Uterus (tissue), 3 donors: ENCODE measurements at regions not wholly inside any gene's neighbourhood (a gene's known extent, or its start where the extent isn't known, plus 50 kb on each side); places are given as distances from the start of the nearest gene placed in this dataset.

ENCODE experiments used
- DNase-seq, 2 donors: peaks; one replicate each; pipeline ENCODE4 v3.0.0-alpha.2; 2019 to 2020
- H3K27ac ChIP-seq, 2 donors: fragments of 200-600 bp; sonication (generic); 1 replicate in 1 of 2; 2 replicates in 1 of 2; pipeline ENCODE4 v1.5.1; 2016 to 2018
- H3K27me3 ChIP-seq, 2 donors: fragments of 200-600 bp; sonication (generic); one replicate each; pipeline ENCODE4 v1.5.1; 2018 to 2019; ENCODE audit warnings: control low read depth in 1 of 2
- H3K36me3 ChIP-seq, 2 donors: fragments of 200-600 bp; sonication (generic); one replicate each; pipeline ENCODE4 v1.5.1; 2019; ENCODE audit warnings: control low read depth in 1 of 2
- H3K4me1 ChIP-seq, 2 donors: fragments of 200-600 bp; sonication (generic); one replicate each; pipeline ENCODE4 v1.5.1; 2018 to 2019; ENCODE audit warnings: control low read depth in 1 of 2
- H3K4me3 ChIP-seq, 2 donors: fragments of 200-600 bp; sonication (generic); 1 replicate in 1 of 2; 2 replicates in 1 of 2; pipeline ENCODE4 v1.5.1; 2018 to 2019; ENCODE audit warnings: mild to moderate bottlenecking in 1 of 2
- H3K9me3 ChIP-seq, 2 donors: fragments of 200-600 bp; sonication (generic); one replicate each; pipeline ENCODE4 v1.5.1; 2019; ENCODE audit warnings: control low read depth in 1 of 2
- POLR2A ChIP-seq, 2 donors: fragments of 450-650 bp; IDR thresholded peaks; one replicate each; pipeline ENCODE4 v1.6.1; 2016; ENCODE audit warnings: antibody characterized with exemption in 2 of 2, mild to moderate bottlenecking in 1 of 2, moderate library complexity in 1 of 2
- intact Hi-C: fragments of 100-400 bp; cut with DNase I; formaldehyde crosslinking; loops from one replicate; pipeline ENCODE4 v1.15.1; 2023; ENCODE audit warnings: low total_unique reads
- TF ChIP-seq, protein P1 (sequence below), 4 experiments: fragments of 200-600 bp in 2 of 4; fragments of 450-650 bp in 2 of 4; sonication (generic) in 2 of 4; IDR thresholded peaks; one replicate each; pipeline ENCODE4 v1.5.1; 2016 to 2019; ENCODE audit warnings: antibody characterized with exemption in 4 of 4, mild to moderate bottlenecking in 2 of 4, moderate library complexity in 1 of 4
- donor health status: DM: yes; HTN: yes; CAD: no.

DNA sequence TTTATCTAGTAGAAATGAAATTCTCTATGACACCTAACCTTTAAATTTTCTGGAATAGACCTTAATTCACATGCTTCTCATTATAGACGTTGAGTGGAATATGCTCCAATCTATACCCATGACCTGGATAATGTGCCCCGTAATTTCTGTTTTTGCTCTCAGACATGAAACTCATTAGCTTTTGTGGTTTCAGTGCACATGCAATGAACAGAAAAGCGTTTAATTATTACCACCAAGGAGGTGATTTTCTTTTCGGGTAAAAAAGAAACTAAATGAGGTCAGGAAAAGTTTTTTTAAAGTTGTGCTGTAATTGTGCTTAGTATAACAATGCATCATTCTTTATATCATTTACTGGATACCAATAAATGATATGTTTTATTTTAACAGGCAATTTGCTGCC is 1703.9 kb upstream of the TENM3 start:
- no peak overlapping the region for H3K27ac ChIP-seq
- H3K4me1 ChIP-seq: no peaks in the 10 kb centered on the region
- H3K27me3 ChIP-seq: no peaks in the 10 kb centered on the region
- no peak for DNase-seq
- no peaks in the 10 kb centered on the region for H3K9me3 ChIP-seq
- H3K36me3 ChIP-seq: no peaks in the 10 kb centered on the region
- intact Hi-C loops: no loop called here
- TF ChIP-seq POLR2A (IDR thresholded peaks at IDR 0.05): no peak
- TF ChIP-seq, protein P1, sequence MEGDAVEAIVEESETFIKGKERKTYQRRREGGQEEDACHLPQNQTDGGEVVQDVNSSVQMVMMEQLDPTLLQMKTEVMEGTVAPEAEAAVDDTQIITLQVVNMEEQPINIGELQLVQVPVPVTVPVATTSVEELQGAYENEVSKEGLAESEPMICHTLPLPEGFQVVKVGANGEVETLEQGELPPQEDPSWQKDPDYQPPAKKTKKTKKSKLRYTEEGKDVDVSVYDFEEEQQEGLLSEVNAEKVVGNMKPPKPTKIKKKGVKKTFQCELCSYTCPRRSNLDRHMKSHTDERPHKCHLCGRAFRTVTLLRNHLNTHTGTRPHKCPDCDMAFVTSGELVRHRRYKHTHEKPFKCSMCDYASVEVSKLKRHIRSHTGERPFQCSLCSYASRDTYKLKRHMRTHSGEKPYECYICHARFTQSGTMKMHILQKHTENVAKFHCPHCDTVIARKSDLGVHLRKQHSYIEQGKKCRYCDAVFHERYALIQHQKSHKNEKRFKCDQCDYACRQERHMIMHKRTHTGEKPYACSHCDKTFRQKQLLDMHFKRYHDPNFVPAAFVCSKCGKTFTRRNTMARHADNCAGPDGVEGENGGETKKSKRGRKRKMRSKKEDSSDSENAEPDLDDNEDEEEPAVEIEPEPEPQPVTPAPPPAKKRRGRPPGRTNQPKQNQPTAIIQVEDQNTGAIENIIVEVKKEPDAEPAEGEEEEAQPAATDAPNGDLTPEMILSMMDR (IDR thresholded peaks at IDR 0.05): no peak
- H3K4me3 ChIP-seq: no peak overlapping the region

DNA sequence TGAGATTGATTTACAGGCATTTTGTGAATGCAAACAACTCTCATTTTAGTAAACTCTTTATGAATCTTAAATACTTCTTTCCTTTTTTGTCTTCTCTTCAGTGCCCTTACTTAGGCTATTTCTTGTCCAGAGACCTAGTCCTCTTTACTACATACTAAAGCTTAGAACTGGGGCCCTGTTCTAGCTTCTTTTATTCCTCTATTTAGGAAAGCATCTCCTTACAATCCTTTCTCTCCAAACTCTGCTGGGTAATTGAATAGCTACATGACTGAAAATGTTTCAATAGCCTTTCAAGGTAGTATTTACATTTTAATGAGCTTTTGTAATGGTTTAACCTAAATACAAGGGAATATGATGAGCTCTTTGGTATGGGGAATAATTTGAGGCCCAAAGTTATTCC is 1701.5 kb upstream of the TENM3 start:
- TF ChIP-seq POLR2A (IDR thresholded peaks at IDR 0.05): no peak
- TF ChIP-seq, protein P1 (IDR thresholded peaks at IDR 0.05): no peak
- Histone ChIP-seq H3K4me1 (no peaks in the 10 kb centered on the region), H3K9me3 (no peaks in the 10 kb centered on the region), H3K36me3 (no peaks in the 10 kb centered on the region), H3K27me3 (no peaks in the 10 kb centered on the region), H3K4me3 (no peak overlapping the region), H3K27ac (no peak overlapping the region)
- intact Hi-C loops: no loop called here
- no peak for DNase-seq

- TF ChIP-seq POLR2A (IDR thresholded peaks at IDR 0.05): no peak
- TF ChIP-seq, protein P1 (IDR thresholded peaks at IDR 0.05): no peak
- Histone ChIP-seq H3K4me1 (no peaks in the 10 kb centered on the region), H3K9me3 (no peaks in the 10 kb centered on the region), H3K27ac (no peak overlapping the region), H3K4me3 (no peak overlapping the region), H3K27me3 (no peaks in the 10 kb centered on the region), H3K36me3 (no peaks in the 10 kb centered on the region)
- intact Hi-C loops: no loop called here
- no peak for DNase-seq
Measured at GRCh38 chr4:180542445-180543100, 1700.6 kb upstream of the TENM3 start.

GRCh38 chr4:180550106-180550505 is 1693.1 kb upstream of the TENM3 start:
- intact Hi-C loops: no loop called here
- H3K27me3 ChIP-seq: no peaks in the 10 kb centered on the region
- H3K9me3 ChIP-seq: no peaks in the 10 kb centered on the region
- no peak overlapping the region for H3K27ac ChIP-seq
- no peak for DNase-seq
- TF ChIP-seq, protein P1 (IDR thresholded peaks at IDR 0.05): no peak
- no peak for TF ChIP-seq POLR2A (IDR thresholded peaks at IDR 0.05)
- no peak overlapping the region for H3K4me3 ChIP-seq
- H3K36me3 ChIP-seq: no peaks in the 10 kb centered on the region
- no peaks in the 10 kb centered on the region for H3K4me1 ChIP-seq

DNA sequence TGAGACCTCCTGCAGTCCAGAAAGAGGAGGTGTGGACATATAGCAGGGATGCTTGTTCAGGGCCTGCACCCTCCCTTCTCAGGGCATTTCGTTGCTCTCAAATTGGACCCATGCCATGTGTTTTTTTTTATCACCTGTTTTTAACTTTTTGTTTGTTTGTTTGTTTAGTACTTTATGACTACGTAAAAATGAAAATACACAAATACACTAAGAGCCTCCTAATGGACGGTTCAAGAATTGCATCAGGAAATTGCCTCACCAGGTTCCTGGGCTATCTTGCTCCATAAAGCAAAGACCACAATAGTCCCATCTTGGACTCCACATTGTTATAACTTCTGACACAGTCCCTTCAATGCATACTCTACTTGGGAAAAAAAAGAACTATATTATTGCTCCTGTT is 1685.9 kb upstream of the TENM3 start:
- no peak overlapping the region for H3K4me3 ChIP-seq
- intact Hi-C loops: no loop called here
- H3K27ac ChIP-seq: no peak overlapping the region
- no peaks in the 10 kb centered on the region for H3K27me3 ChIP-seq
- DNase-seq: no peak
- H3K36me3 ChIP-seq: no peaks in the 10 kb centered on the region
- no peaks in the 10 kb centered on the region for H3K9me3 ChIP-seq
- no peaks in the 10 kb centered on the region for H3K4me1 ChIP-seq
- TF ChIP-seq POLR2A (IDR thresholded peaks at IDR 0.05): no peak
- TF ChIP-seq, protein P1 (IDR thresholded peaks at IDR 0.05): no peak
